Fibroblast of mammary gland (primary cell): ENCODE measurements at regions not wholly inside any gene's neighbourhood (a gene's known extent, or its start where the extent isn't known, plus 50 kb on each side); places are given as distances from the start of the nearest gene placed in this dataset.

ENCODE experiments used
- DNase-seq: peaks from one replicate; pipeline ENCODE4 v3.0.0-alpha.2; 2010; ENCODE audit warnings: low read depth
- H3K4me3 ChIP-seq: 2 replicates; pipeline ENCODE4 v1.5.1; 2011; ENCODE audit warnings: low read depth, mild to moderate bottlenecking, low read length, moderate library complexity; ENCODE audit not compliant: control insufficient read depth
- TF ChIP-seq, protein P1 (sequence below): conservative IDR thresholded peaks from 2 replicates; pipeline ENCODE4 v1.5.1; 2011; ENCODE audit warnings: low read depth, low read length, inconsistent platforms; ENCODE audit not compliant: control insufficient read depth, insufficient read depth

DNA sequence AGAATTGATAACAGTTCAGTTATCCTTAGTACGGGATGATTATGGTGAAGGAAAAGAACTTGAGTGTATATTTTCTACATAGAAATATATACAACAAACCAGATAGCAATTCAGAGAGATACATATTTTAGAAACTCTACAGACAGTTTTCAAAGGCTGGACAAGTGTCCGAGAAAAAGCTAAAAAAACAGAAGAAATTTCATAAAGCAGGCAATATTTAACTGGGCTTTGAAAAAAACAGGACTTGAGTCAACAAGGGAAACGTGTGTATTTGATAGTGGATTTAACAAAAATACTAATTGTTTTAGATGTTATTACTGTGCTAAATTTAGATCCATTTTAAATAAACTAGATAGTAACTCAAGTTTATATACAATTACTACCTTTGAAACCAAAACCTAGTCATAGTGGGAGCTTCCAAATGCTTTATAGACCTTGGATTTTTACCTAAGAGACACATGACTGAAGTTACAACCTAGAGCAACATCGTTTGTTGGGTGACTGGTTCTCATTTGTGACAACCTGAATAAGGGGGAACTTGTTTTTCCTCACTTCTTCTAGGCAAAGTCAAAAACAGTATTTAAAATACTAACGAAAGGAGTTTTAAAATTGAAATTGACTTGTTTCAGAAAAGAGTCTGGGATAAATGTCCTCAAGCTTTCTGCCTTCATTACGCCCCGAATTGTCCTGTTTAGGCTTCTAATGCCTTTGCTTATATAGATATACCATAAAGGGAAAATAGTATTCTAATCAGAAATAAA is 116.7 kb upstream of the PRSS16 start:
- TF ChIP-seq, protein P1, sequence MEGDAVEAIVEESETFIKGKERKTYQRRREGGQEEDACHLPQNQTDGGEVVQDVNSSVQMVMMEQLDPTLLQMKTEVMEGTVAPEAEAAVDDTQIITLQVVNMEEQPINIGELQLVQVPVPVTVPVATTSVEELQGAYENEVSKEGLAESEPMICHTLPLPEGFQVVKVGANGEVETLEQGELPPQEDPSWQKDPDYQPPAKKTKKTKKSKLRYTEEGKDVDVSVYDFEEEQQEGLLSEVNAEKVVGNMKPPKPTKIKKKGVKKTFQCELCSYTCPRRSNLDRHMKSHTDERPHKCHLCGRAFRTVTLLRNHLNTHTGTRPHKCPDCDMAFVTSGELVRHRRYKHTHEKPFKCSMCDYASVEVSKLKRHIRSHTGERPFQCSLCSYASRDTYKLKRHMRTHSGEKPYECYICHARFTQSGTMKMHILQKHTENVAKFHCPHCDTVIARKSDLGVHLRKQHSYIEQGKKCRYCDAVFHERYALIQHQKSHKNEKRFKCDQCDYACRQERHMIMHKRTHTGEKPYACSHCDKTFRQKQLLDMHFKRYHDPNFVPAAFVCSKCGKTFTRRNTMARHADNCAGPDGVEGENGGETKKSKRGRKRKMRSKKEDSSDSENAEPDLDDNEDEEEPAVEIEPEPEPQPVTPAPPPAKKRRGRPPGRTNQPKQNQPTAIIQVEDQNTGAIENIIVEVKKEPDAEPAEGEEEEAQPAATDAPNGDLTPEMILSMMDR: no peak
- no peak for DNase-seq
- peak overlapping the region; percentile 81 for H3K4me3 ChIP-seq

DNA sequence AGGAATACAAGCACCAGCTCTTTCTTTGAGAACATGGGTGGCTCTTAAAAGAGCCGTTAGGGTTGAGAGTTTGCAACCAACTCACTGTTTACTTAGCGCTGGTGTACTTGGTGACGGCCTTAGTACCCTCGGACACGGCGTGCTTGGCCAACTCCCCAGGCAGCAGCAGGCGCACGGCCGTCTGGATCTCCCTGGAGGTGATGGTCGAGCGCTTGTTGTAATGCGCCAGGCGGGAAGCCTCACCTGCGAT is 115.3 kb upstream of the PRSS16 start:
- DNase-seq: peak; percentile 54
- H3K4me3 ChIP-seq: peak overlapping the region; percentile 81

DNA sequence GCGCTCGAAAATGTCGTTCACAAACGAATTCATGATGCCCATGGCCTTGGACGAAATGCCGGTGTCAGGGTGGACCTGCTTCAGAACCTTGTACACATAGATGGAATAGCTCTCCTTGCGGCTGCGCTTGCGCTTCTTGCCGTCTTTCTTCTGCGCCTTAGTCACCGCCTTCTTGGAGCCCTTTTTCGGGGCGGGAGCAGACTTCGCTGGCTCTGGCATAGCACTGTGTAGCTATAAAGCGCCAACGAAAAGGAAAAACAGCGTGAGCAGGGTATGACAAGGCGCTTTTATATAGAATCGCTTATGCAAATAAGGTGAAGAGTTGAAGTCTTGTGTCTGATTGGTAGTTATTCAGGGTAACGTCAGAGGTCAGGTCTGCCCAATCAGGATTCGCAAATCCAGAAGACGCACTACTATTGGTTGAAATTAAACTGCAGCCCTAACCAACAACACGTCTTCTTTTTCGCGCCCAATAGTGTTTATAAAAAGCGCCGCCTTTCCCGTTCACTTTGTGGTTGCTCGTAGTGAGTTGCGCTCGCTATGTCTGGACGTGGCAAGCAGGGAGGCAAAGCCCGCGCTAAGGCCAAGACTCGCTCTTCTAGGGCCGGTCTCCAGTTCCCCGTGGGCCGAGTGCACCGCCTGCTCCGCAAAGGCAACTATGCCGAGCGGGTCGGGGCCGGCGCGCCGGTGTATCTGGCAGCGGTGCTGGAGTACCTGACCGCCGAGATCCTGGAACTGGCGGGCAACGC is 114.8 kb upstream of the PRSS16 start:
- peak overlapping the region; percentile 81 for H3K4me3 ChIP-seq

DNA sequence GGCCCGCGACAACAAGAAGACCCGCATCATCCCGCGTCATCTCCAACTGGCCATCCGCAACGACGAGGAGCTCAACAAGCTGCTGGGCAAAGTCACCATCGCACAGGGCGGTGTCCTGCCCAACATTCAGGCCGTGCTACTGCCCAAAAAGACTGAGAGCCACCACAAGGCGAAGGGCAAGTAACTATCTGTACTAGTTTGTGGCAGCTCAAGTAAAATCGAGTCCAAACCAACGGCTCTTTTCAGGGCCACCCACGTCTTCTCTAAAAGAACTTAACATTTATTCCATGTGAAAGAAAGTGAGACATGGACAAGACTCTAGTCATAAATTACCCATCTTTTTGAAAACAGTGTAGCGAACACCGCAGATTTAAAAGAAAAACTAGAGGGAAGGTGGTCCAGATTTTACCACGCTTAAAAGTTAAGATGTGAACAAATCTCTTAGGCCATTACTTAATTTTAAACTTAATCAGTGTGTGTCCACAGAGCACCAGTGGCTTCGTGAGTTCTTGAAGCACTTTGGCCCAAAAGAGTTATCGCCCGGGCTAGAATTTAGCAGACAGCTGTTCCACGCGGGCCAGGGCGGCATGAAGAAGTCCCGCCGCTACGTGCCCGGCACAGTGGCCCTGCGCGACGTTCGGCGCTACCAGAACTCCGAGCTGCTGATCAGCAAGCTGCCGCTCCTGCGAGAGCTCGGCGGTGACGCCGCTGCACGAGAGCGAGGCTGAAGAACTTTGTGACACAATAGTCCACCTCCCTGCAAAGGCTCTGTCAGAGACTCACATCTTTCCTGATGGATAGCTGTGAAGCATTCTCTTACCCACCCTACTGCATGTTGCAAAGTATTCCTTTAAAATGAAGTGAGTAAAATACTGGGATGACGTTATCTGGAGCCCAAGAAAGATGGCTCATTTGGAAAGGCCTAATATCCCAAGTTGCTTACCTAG is 113.9 kb upstream of the PRSS16 start:
- DNase-seq: peak; percentile 81
- TF ChIP-seq, protein P1: no peak
- peak overlapping the region; percentile 75 for H3K4me3 ChIP-seq

More for the DNA sequence above, 114.8 kb upstream of the PRSS16 start:
- TF ChIP-seq, protein P1: no peak
- peak; percentile 100 for DNase-seq

DNA sequence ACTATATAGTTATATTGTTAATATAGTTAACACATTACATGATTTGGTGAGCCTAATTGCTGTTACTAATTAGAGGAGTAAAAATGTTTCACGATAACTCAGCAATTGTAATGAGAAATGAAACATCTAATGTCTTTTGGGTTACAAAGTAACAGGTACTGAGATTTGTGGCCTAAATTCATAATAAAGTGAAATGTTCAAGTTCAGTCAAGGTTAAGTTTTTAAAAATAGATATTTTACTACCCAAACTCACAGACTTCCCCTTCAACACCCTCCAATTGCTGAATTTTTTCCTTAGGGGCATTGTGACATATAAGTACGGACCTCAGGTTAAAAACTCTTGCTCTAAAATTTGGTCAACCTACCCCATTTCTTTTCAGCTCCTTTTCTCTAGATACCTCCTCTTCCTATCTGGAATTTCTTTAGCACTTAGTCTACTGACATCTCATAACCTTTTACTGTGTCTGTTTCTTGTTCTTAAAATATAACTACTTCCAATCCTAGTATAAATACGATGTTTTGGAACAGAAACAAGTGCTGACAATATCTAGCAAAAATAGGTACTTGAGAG is 112.3 kb upstream of the PRSS16 start:
- TF ChIP-seq, protein P1: no peak
- H3K4me3 ChIP-seq: no peak overlapping the region
- no peak for DNase-seq

DNA sequence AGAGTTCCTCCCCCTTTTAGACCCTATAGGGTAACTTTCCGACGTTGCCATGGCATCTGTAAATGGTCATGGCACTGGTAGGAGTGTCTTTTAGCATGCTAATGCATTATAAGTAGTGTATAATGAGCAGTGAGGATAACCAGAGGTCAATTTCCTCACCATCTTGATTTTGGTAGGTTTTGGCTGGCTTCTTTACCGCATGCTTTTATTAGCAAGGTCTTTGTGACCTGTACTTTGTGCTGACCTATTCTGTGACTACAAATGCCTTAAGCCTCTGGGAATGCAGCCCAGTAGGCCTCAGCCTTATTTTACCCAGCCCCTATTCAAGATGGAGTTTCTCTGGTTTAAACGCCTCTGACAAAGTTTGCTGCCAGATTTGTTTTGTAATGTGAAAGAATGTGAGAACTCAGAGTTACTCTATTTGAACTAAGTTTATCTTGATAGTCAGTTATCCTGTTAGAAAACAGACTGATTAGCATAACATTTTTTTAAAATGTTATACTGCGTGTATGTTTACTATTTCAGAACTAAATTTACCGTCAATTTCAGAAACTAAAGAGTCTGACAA is 111.3 kb upstream of the PRSS16 start:
- DNase-seq: no peak
- H3K4me3 ChIP-seq: no peak overlapping the region
- TF ChIP-seq, protein P1: no peak
